GM06990 (cell line): ENCODE measurements at regions not wholly inside any gene's neighbourhood (a gene's known extent, or its start where the extent isn't known, plus 50 kb on each side); places are given as distances from the start of the nearest gene placed in this dataset.

Source experiments
- DNase-seq: peaks from one replicate; pipeline ENCODE4 v3.0.0-alpha.2; 2011; ENCODE audit not compliant: insufficient read length; ENCODE audit errors: extremely low read depth
- H3K27me3 ChIP-seq: replicated peaks from 2 replicates; pipeline ENCODE4 v1.6.0; 2011; ENCODE audit warnings: low read length; ENCODE audit not compliant: control insufficient read depth, insufficient read depth
- H3K36me3 ChIP-seq: 2 replicates; pipeline ENCODE4 v1.5.1; 2011; ENCODE audit warnings: low read length; ENCODE audit not compliant: control insufficient read depth, insufficient read depth
- H3K4me3 ChIP-seq: replicated peaks from 2 replicates; pipeline ENCODE4 v1.5.1; 2011; ENCODE audit warnings: low read depth, mild to moderate bottlenecking, control low read depth, low read length
- CTCF ChIP-seq: IDR thresholded peaks from 2 replicates; pipeline ENCODE4 v1.5.1; 2011; ENCODE audit warnings: low read length, control low read depth, mild to moderate bottlenecking, inconsistent platforms; ENCODE audit not compliant: insufficient read depth, poor library complexity, severe bottlenecking

- Histone ChIP-seq H3K4me3 (no peak overlapping the region), H3K36me3 (no peaks in the 10 kb centered on the region), H3K27me3 (no peaks in the 10 kb centered on the region)
- DNase-seq = no peak
- no peak for TF ChIP-seq CTCF
Measured at GRCh38 chr5:106854105-106854687, 816.5 kb downstream of the EFNA5 start.

- H3K36me3 ChIP-seq = no peaks in the 10 kb centered on the region
- no peak for DNase-seq
- TF ChIP-seq CTCF = no peak
- H3K27me3 ChIP-seq = no peaks in the 10 kb centered on the region
- no peak overlapping the region for H3K4me3 ChIP-seq
Measured at GRCh38 chr5:106853266-106853665, 817.5 kb downstream of the EFNA5 start.

- DNase-seq = no peak
- Histone ChIP-seq H3K4me3 (no peak overlapping the region), H3K36me3 (no peaks in the 10 kb centered on the region), H3K27me3 (no peaks in the 10 kb centered on the region)
- TF ChIP-seq CTCF = no peak
Measured at GRCh38 chr5:106849266-106849665, 821.5 kb downstream of the EFNA5 start.

GRCh38 chr5:106843812-106844416, 826.8 kb downstream of the EFNA5 start:
- Histone ChIP-seq H3K27me3 (no peaks in the 10 kb centered on the region), H3K4me3 (no peak overlapping the region), H3K36me3 (no peaks in the 10 kb centered on the region)
- peak; percentile 18 for TF ChIP-seq CTCF
- no peak for DNase-seq

- DNase-seq = no peak
- no peak overlapping the region for H3K4me3 ChIP-seq
- no peaks in the 10 kb centered on the region for H3K36me3 ChIP-seq
- no peaks in the 10 kb centered on the region for H3K27me3 ChIP-seq
- TF ChIP-seq CTCF = no peak
Measured at GRCh38 chr5:106833517-106833916, 837.2 kb downstream of the EFNA5 start.
